Left renal pelvis (tissue), 4 donors: ENCODE measurements at regions not wholly inside any gene's neighbourhood (a gene's known extent, or its start where the extent isn't known, plus 50 kb on each side); places are given as distances from the start of the nearest gene placed in this dataset.
"Not testable (repeated sequence)": the region's sequence is repeated elsewhere in the genome, so short reads cannot be mapped to it uniquely, and the experiment has no call there.

Experiments used
- DNase-seq, 4 donors: peaks; one replicate each; pipeline ENCODE4 v3.0.0-alpha.2; 2013; ENCODE audit warnings: low read depth in 4 of 4, low spot score in 3 of 4

- peak in 3 of 4 donors; percentile 2 to 18 (median 9) for DNase-seq
Measured at GRCh38 chr7:32816409-32816948, 75.1 kb downstream of the KBTBD2 start.

- DNase-seq, result not testable (repeated sequence)
Measured at GRCh38 chr7:32814779-32815178, 76.8 kb downstream of the KBTBD2 start.

GRCh38 chr7:32809871-32810270 is 81.7 kb downstream of the KBTBD2 start:
- DNase-seq, result no peak

- DNase-seq, result no peak
Measured at GRCh38 chr7:32809347-32809746, 82.2 kb downstream of the KBTBD2 start.

GRCh38 chr7:32803406-32804141 is 88.0 kb downstream of the KBTBD2 start:
- no peak for DNase-seq

- no peak for DNase-seq
Measured at GRCh38 chr7:32802305-32802910, 89.2 kb downstream of the KBTBD2 start.

- not testable (repeated sequence) for DNase-seq
Measured at GRCh38 chr7:32793053-32793452, 98.5 kb downstream of the KBTBD2 start.

DNA sequence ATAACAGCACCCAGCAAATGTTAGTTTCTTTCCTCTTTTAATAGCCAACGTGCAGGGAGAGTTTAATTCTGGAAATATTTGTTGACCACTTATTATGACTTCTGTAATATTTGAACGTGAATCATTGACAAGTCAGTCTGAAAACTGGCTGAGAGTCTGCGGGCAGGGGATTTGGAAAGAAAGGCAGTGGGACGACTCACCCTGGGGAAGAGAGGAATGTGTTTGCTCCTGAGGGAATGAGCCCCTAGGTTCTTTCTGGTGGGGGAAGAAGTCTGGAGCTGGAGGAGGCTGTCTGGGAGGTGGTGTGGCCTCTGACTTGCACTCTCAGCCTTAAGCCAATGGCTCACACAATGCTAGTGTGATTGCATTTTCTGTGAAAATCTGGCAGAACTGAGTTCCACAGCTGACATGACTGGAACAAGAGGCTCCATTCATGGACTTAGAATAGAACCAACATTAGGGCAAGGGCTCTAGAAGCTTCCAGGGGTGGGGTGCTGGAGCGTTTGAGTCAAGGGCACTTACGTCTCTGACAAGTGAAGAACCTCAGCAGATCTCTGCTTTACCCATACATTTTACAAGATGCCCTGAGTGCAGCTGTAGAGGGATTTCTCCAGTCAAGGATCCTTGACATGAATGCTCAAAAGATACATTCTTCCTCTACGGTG is 100.7 kb downstream of the KBTBD2 start:
- DNase-seq, result not testable (repeated sequence)

DNA sequence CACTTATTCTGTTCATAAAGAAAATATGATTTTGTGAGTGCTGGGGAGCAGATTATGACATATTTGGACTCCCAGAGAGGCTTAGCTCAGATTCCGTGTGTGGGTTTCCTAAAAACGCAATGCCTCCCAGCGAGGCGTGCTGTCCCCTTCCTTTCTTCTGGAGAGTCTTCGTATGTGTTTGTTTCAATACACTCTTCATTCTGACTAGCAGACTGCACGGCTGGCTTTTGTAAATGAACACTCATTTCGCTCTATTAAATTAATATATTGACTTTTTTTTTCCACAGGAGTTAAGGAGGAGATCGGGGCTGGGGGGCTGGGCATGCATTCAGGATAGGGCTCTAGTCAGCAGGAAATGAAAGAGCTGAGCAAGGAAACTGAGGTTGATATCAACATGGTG is 102.3 kb downstream of the KBTBD2 start:
- not testable (repeated sequence) for DNase-seq

GRCh38 chr7:32788174-32788573 is 103.4 kb downstream of the KBTBD2 start:
- not testable (repeated sequence) for DNase-seq

- DNase-seq, result not testable (repeated sequence)
Measured at GRCh38 chr7:32785365-32785944, 106.1 kb downstream of the KBTBD2 start.

DNA sequence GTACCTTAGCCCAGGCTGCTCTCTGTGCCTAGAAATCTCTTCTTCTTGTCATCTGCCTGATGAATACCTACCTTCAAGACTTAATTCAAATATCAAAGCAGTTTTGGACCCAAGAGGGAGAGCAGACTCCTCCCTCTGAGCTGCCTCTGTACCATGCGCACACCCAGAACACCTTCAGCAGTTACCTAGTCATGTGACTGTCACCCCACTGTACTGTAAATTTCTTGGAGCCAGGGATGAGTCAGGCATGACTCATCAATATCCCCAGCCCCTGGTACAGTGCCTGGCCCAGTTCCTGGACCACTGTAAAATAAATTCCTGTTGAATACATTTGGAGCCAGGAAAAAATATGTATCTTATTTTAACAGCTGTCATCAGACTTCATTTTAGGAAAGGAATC is 111.7 kb downstream of the KBTBD2 start:
- not testable (repeated sequence) for DNase-seq

GRCh38 chr7:32779167-32779566 is 112.4 kb downstream of the KBTBD2 start:
- DNase-seq, result no peak

DNA sequence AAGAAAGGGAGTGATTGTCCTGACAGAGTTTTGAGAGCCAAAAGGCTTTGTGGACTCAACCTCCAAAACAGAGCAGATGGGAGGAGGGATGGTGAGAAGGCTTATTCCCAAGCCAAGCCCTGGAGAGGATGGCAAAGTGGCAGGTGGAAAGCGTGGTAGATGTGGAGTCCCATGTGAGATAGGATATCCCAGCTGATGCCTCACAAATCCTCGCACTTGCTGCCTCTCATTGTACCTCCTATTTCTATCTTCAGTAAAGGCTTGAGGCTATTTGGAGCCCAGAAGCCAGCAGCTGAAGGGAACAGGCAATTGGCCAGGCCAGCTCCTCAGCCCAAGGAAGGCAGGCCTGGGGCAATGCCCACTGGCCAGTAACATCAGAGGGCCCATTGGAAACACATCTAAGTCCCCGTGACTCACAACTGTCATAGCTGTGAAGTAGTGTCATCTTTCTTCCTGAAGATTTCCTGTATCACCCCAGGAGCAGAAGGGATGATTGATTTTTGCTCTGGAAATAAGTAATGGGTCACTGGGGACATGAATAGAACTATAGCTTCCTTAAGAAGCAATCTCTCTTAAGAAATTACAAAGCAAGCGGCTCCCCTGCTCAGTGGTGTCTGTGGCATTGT is 114.4 kb downstream of the KBTBD2 start:
- DNase-seq, result not testable (repeated sequence)

DNA sequence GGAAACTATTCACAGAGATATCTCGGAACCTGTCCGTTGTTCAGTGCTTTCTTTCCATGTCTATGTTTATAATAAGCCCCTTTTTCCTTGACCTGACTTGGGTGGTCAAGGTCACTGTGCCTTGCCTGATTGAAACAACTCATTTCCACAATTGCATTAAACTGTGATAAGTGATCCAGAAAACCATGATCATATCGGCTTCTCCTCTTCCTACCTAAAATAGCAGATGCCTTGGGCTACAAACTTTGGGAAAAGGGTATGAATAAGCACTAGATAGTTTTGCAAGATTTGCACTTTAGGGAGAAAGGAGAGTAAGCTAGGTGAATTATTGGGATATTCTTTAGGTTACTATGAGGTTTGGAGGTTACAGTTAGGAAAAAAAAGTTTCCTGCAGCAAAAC is 115.2 kb downstream of the KBTBD2 start:
- not testable (repeated sequence) for DNase-seq

DNA sequence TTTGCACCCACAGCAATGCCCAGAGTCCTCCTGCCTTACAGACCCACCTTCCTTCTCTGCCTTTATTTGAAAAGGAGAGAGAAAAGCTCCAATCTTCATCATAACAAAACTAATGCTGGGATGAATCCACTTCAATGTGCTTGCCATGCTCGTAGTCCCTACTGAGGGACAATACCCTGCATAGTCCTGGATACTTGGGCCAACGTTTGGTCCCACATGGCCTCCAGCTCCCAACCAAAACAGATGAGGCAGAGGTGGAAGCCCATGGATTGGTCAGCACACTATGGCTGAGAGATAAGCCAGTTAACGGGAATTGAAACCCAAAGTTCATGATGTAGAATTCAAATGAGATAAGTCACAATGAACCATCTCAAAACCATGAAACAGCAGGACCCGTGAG is 115.8 kb downstream of the KBTBD2 start:
- DNase-seq, result not testable (repeated sequence)

GRCh38 chr7:32774541-32774951 is 117.0 kb downstream of the KBTBD2 start:
- no peak for DNase-seq

GRCh38 chr7:32768866-32769510 is 122.6 kb downstream of the KBTBD2 start:
- DNase-seq, result not testable (repeated sequence)

- not testable (repeated sequence) for DNase-seq
Measured at GRCh38 chr7:32768338-32768737, 123.2 kb downstream of the KBTBD2 start.

DNA sequence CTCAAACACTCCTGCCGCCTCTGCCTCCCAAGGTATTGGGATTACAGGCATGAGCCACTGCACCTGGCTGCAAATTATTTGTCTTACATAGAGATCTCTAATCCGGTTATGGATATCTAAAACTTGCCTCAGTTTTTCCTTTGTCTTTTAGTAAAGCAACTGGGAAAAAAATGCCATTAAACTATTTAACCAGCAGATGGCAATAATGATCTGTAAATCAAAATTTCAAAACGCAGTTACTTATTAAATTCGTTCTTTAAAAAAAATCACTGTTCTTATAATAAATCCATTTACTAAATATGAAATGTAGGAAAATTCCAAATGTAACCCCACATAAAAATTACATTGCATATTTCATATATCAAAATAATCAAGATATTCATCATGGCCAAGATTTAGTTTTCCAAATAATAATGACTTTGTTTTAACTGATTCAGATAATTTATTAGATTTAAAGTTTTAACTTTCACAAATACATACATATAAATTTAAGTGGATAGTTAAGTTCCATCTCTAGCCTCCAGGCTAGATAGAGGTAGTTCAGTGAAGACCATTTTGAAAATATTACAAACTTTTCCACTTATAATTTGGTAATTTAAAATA is 125.8 kb downstream of the KBTBD2 start:
- DNase-seq, result not testable (repeated sequence)
